Skeletal muscle cell (primary cell): ENCODE measurements at regions not wholly inside any gene's neighbourhood (a gene's known extent, or its start where the extent isn't known, plus 50 kb on each side); places are given as distances from the start of the nearest gene placed in this dataset.

ENCODE experiments used
- DNase-seq: peaks from one replicate; pipeline ENCODE4 v3.0.0-alpha.2; 2010; ENCODE audit warnings: low read depth
- H3K4me3 ChIP-seq: 2 replicates; pipeline ENCODE4 v1.5.1; 2011; ENCODE audit warnings: low read depth, mild to moderate bottlenecking, control low read depth, low read length, moderate library complexity

GRCh38 chr6:1129131-1129530, 182.8 kb upstream of the FOXQ1 start:
- DNase-seq, result peak; percentile 30
- no peak overlapping the region for H3K4me3 ChIP-seq

- no peak for DNase-seq
- no peak overlapping the region for H3K4me3 ChIP-seq
These were observed 184.2 kb upstream of the FOXQ1 start for GRCh38 chr6:1127597-1128288.

GRCh38 chr6:1127129-1127528, 184.8 kb upstream of the FOXQ1 start:
- no peak for DNase-seq
- no peak overlapping the region for H3K4me3 ChIP-seq

GRCh38 chr6:1126036-1126435, 185.9 kb upstream of the FOXQ1 start:
- no peak for DNase-seq
- H3K4me3 ChIP-seq, result no peak overlapping the region

GRCh38 chr6:1125297-1125696, 186.6 kb upstream of the FOXQ1 start:
- no peak for DNase-seq
- no peak overlapping the region for H3K4me3 ChIP-seq

- H3K4me3 ChIP-seq, result no peak overlapping the region
- DNase-seq, result no peak
These were observed 187.0 kb upstream of the FOXQ1 start for GRCh38 chr6:1124885-1125284.

- DNase-seq, result no peak
- H3K4me3 ChIP-seq, result no peak overlapping the region
These were observed 188.2 kb upstream of the FOXQ1 start for GRCh38 chr6:1123386-1124375.

- H3K4me3 ChIP-seq, result no peak overlapping the region
- no peak for DNase-seq
These were observed 189.8 kb upstream of the FOXQ1 start for GRCh38 chr6:1122083-1122482.

- DNase-seq, result no peak
- H3K4me3 ChIP-seq, result no peak overlapping the region
These were observed 193.6 kb upstream of the FOXQ1 start for GRCh38 chr6:1118287-1118647.

- no peak for DNase-seq
- H3K4me3 ChIP-seq, result no peak overlapping the region
These were observed 194.2 kb upstream of the FOXQ1 start for GRCh38 chr6:1117530-1118286.

- DNase-seq, result no peak
- H3K4me3 ChIP-seq, result no peak overlapping the region
These were observed 195.7 kb upstream of the FOXQ1 start for GRCh38 chr6:1116149-1116548.

- no peak for DNase-seq
- H3K4me3 ChIP-seq, result no peak overlapping the region
These were observed 197.9 kb upstream of the FOXQ1 start for GRCh38 chr6:1113916-1114540.

- no peak overlapping the region for H3K4me3 ChIP-seq
- DNase-seq, result no peak
These were observed 200.5 kb upstream of the FOXQ1 start for GRCh38 chr6:1111361-1111760.

- DNase-seq, result no peak
- H3K4me3 ChIP-seq, result no peak overlapping the region
These were observed 201.0 kb upstream of the FOXQ1 start for GRCh38 chr6:1110941-1111349.

- no peak overlapping the region for H3K4me3 ChIP-seq
- DNase-seq, result no peak
These were observed 201.7 kb upstream of the FOXQ1 start for GRCh38 chr6:1110164-1110563.

GRCh38 chr6:1109134-1109533, 202.8 kb upstream of the FOXQ1 start:
- DNase-seq, result no peak
- H3K4me3 ChIP-seq, result no peak overlapping the region

- H3K4me3 ChIP-seq, result no peak overlapping the region
- no peak for DNase-seq
These were observed 203.7 kb upstream of the FOXQ1 start for GRCh38 chr6:1108198-1108597.

- H3K4me3 ChIP-seq, result no peak overlapping the region
- DNase-seq, result no peak
These were observed 204.3 kb upstream of the FOXQ1 start for GRCh38 chr6:1107578-1107977.

- DNase-seq, result no peak
- no peak overlapping the region for H3K4me3 ChIP-seq
These were observed 206.0 kb upstream of the FOXQ1 start for GRCh38 chr6:1105833-1106400.
